Vagina (tissue), 2 donors: ENCODE measurements at regions not wholly inside any gene's neighbourhood (a gene's known extent, or its start where the extent isn't known, plus 50 kb on each side); places are given as distances from the start of the nearest gene placed in this dataset.

ENCODE experiments used
- DNase-seq, 2 donors: peaks; one replicate each; pipeline ENCODE4 v3.0.0-alpha.2; 2017; ENCODE audit errors: extremely low spot score in 2 of 2
- H3K27ac ChIP-seq: fragments of 200-600 bp; sonication (generic); one replicate; pipeline ENCODE4 v1.5.1; 2019
- H3K27me3 ChIP-seq: fragments of 200-600 bp; sonication (generic); one replicate; pipeline ENCODE4 v1.5.1; 2019
- H3K36me3 ChIP-seq, 2 donors: fragments of 200-600 bp; sonication (generic); one replicate each; pipeline ENCODE4 v1.5.1; 2017 to 2019
- H3K4me1 ChIP-seq: fragments of 200-600 bp; sonication (generic); one replicate; pipeline ENCODE4 v1.5.1; 2019
- H3K4me3 ChIP-seq, 2 donors: fragments of 200-600 bp; sonication (generic); 1 replicate in 1 of 2; 2 replicates in 1 of 2; pipeline ENCODE4 v1.5.1; 2016 to 2019
- H3K9me3 ChIP-seq: fragments of 200-600 bp; sonication (generic); one replicate; pipeline ENCODE4 v1.5.1; 2019
- POLR2A ChIP-seq, 2 donors: fragments of 450-650 bp; IDR thresholded peaks; one replicate each; pipeline ENCODE4 v1.6.1; 2017; ENCODE audit warnings: antibody characterized with exemption in 2 of 2, mild to moderate bottlenecking in 2 of 2, moderate library complexity in 2 of 2
- POLR2AphosphoS5 ChIP-seq, 2 donors: sonication (generic); formaldehyde crosslinking; IDR thresholded peaks; one replicate each; pipeline ENCODE4 v1.9.0; 2017; ENCODE audit warnings: antibody characterized with exemption in 2 of 2, mild to moderate bottlenecking in 2 of 2, low read depth in 1 of 2; ENCODE audit not compliant: insufficient read depth in 1 of 2
- intact Hi-C: fragments of 100-400 bp; cut with DNase I; formaldehyde crosslinking; loops from one replicate; pipeline ENCODE4 v1.15.1; 2023
- TF ChIP-seq, protein P1 (sequence below), 3 experiments: fragments of 450-650 bp in 2 of 3; fragments of 200-600 bp in 1 of 3; sonication (generic) in 1 of 3; IDR thresholded peaks; one replicate each; pipeline ENCODE4 v1.5.1; 2017 to 2019; ENCODE audit warnings: antibody characterized with exemption in 3 of 3, mild to moderate bottlenecking in 2 of 3, moderate library complexity in 2 of 3

DNA sequence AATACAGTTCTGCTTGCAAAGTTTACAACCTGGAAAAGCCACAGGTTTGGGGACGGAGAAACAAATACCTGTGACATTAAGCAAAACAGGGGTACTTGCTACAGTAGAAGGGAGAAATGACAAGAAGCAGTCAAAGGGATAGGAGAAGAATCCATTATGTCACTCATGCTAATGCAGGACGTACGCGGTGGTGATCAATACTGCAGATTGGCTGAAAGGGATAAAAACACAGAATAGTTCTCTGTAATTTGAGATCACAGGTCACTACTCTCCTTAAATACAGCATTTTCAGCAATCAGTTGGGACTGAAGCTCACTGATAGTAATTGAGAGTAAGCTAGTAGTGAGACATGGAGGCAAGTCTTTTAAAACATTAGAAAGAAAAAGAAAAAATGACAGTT is 130.3 kb upstream of the MTAP start:
- no peaks in the 10 kb centered on the region for H3K4me1 ChIP-seq
- no peak for DNase-seq
- no peaks in the 10 kb centered on the region for H3K27me3 ChIP-seq
- H3K9me3 ChIP-seq = no peaks in the 10 kb centered on the region
- H3K27ac ChIP-seq = no peak overlapping the region
- H3K4me3 ChIP-seq = no peak overlapping the region
- TF ChIP-seq, protein P1, sequence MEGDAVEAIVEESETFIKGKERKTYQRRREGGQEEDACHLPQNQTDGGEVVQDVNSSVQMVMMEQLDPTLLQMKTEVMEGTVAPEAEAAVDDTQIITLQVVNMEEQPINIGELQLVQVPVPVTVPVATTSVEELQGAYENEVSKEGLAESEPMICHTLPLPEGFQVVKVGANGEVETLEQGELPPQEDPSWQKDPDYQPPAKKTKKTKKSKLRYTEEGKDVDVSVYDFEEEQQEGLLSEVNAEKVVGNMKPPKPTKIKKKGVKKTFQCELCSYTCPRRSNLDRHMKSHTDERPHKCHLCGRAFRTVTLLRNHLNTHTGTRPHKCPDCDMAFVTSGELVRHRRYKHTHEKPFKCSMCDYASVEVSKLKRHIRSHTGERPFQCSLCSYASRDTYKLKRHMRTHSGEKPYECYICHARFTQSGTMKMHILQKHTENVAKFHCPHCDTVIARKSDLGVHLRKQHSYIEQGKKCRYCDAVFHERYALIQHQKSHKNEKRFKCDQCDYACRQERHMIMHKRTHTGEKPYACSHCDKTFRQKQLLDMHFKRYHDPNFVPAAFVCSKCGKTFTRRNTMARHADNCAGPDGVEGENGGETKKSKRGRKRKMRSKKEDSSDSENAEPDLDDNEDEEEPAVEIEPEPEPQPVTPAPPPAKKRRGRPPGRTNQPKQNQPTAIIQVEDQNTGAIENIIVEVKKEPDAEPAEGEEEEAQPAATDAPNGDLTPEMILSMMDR (IDR thresholded peaks at IDR 0.05) = no peak
- TF ChIP-seq POLR2AphosphoS5 (IDR thresholded peaks at IDR 0.05; ENCODE audit: insufficient read depth in 1 of 2, low read depth in 1 of 2) (no peak), POLR2A (IDR thresholded peaks at IDR 0.05) (no peak)
- H3K36me3 ChIP-seq = no peaks in the 10 kb centered on the region
- intact Hi-C loops = no loop called here

DNA sequence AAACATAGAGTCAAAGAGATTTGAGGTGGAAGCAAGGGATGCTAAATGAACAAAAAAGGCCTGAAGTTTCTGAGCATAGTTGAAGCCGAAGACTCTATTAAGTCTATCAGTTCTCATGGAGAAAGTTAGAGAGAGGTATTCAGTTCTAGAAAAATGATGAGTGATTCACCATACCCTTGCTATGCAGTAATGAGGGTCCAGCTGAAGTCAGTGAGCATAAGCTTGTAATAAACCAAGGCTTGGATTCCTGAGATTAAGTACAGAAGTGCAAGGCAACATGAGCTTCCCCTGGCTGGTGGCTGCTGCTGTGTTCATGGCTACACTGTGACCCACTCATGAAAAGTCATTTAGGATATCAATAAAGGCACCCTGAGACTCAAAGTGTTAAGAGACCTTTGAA is 129.7 kb upstream of the MTAP start:
- H3K9me3 ChIP-seq = no peaks in the 10 kb centered on the region
- no peak overlapping the region for H3K27ac ChIP-seq
- H3K4me3 ChIP-seq = no peak overlapping the region
- no peaks in the 10 kb centered on the region for H3K36me3 ChIP-seq
- no peaks in the 10 kb centered on the region for H3K27me3 ChIP-seq
- TF ChIP-seq POLR2A (IDR thresholded peaks at IDR 0.05) = no peak
- intact Hi-C loops = no loop called here
- no peak for DNase-seq
- no peaks in the 10 kb centered on the region for H3K4me1 ChIP-seq

DNA sequence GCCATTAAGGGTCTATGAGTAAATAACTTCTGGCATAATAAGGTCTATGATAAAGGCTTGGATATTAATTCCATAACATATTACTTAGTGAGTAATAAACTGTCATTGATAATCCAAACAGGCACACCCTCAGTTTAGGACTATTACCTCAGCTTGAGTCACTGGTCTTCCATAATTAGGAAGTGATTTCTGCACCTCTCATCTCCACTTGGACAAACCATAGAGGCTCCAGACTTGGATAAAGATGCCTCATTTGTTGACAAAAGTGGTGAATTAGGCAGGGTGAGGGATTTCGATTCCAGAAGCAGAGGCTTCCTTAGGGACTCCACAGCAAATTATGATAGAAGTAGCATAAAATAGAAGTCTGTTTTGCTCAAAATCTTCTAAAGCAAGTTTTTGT is 127.5 kb upstream of the MTAP start:
- TF ChIP-seq POLR2A (IDR thresholded peaks at IDR 0.05) = no peak
- TF ChIP-seq, protein P1 (IDR thresholded peaks at IDR 0.05) = no peak
- no peak for TF ChIP-seq POLR2AphosphoS5 (IDR thresholded peaks at IDR 0.05; ENCODE audit: insufficient read depth in 1 of 2, low read depth in 1 of 2)
- Histone ChIP-seq H3K36me3 (no peaks in the 10 kb centered on the region), H3K27ac (no peak overlapping the region), H3K4me1 (no peaks in the 10 kb centered on the region), H3K9me3 (no peaks in the 10 kb centered on the region), H3K4me3 (no peak overlapping the region), H3K27me3 (no peaks in the 10 kb centered on the region)
- DNase-seq = no peak
- intact Hi-C loops = no loop called here

DNA sequence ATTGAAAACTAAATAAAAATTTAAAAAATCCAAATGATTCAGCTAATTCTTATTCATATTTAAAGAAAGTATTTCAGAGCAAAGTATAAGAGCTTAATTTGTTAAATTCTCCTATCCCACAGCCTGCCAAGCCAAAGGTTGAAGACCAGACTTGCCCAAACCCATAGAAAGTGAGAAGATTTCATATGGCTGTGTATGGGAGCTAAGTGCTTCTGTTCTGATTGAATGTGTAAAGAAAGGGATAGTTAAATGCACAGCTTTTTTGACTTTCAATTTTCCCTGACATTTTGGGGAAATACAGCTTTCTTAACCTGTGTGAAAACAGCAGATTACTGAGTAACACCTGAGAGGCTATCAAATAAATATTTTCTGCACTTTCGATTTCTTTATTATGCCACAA is 125.0 kb upstream of the MTAP start:
- H3K27me3 ChIP-seq = no peaks in the 10 kb centered on the region

DNA sequence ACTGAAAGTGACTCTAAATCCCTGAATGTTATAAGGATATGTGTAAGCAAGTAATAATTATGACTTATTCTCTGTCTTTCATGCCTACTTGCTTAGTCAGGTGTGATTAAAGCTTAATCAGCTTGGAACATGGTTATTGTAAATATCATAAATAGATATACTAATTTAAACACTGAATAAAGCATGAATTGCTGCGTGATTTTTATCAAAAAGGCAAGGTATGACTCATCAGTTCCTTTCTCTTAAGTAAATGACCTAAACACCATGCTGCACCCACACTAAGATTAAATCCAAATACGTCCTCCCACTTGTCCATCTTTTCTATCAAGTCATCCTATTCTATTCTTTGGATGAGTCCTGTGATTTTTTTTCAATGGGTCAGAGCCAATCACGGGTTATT is 124.6 kb upstream of the MTAP start:
- Histone ChIP-seq H3K4me1 (no peaks in the 10 kb centered on the region), H3K9me3 (no peaks in the 10 kb centered on the region), H3K27ac (no peak overlapping the region), H3K36me3 (no peaks in the 10 kb centered on the region), H3K4me3 (no peak overlapping the region), H3K27me3 (no peaks in the 10 kb centered on the region)
- DNase-seq = no peak
- TF ChIP-seq POLR2AphosphoS5 (IDR thresholded peaks at IDR 0.05; ENCODE audit: insufficient read depth in 1 of 2, low read depth in 1 of 2) (no peak), POLR2A (IDR thresholded peaks at IDR 0.05) (no peak)
- TF ChIP-seq, protein P1 (IDR thresholded peaks at IDR 0.05) = no peak
- intact Hi-C loops = no loop called here

More for the DNA sequence above, 125.0 kb upstream of the MTAP start:
- Histone ChIP-seq H3K9me3 (no peaks in the 10 kb centered on the region), H3K4me3 (no peak overlapping the region), H3K4me1 (no peaks in the 10 kb centered on the region), H3K36me3 (no peaks in the 10 kb centered on the region), H3K27ac (no peak overlapping the region)
- DNase-seq = no peak
- intact Hi-C loops = no loop called here
- TF ChIP-seq, protein P1 (IDR thresholded peaks at IDR 0.05) = no peak
- TF ChIP-seq POLR2A (IDR thresholded peaks at IDR 0.05) (no peak), POLR2AphosphoS5 (IDR thresholded peaks at IDR 0.05; ENCODE audit: insufficient read depth in 1 of 2, low read depth in 1 of 2) (no peak)

DNA sequence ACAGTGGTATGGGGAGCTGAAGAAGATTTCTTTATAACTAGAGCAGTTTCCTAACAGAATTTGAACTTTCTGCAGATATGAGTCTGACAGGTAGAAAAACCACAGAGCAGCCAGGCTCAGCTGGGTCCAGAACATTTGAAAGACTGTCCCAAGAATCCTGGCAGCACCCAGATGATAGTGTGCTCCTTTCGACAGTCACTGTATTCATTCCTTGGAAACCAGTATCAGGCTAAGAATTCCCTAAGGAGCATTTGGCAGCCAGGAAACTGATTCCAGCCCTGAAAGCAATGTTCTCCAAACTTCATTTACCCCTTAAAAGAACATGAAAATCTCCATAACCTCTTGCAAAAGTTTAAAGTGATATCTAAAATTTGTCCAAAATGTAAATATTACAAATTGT is 123.0 kb upstream of the MTAP start:
- no peak for DNase-seq
- H3K27ac ChIP-seq = no peak overlapping the region
- no peak overlapping the region for H3K4me3 ChIP-seq
- intact Hi-C loops = no loop called here
- TF ChIP-seq, protein P1 (IDR thresholded peaks at IDR 0.05) = no peak
- TF ChIP-seq POLR2AphosphoS5 (IDR thresholded peaks at IDR 0.05; ENCODE audit: insufficient read depth in 1 of 2, low read depth in 1 of 2) = no peak
- no peak for TF ChIP-seq POLR2A (IDR thresholded peaks at IDR 0.05)
- no peaks in the 10 kb centered on the region for H3K4me1 ChIP-seq
- H3K9me3 ChIP-seq = no peaks in the 10 kb centered on the region
- H3K36me3 ChIP-seq = no peaks in the 10 kb centered on the region
- H3K27me3 ChIP-seq = no peaks in the 10 kb centered on the region
